COLO668 (cell line): ENCODE measurements at regions not wholly inside any gene's neighbourhood (a gene's known extent, or its start where the extent isn't known, plus 50 kb on each side); places are given as distances from the start of the nearest gene placed in this dataset.

Source experiments
- DNase-seq: peaks from one replicate; lab custom pipeline; 2025; ENCODE audit not compliant: unreplicated experiment; lab: John Stamatoyannopoulos, UW

DNA sequence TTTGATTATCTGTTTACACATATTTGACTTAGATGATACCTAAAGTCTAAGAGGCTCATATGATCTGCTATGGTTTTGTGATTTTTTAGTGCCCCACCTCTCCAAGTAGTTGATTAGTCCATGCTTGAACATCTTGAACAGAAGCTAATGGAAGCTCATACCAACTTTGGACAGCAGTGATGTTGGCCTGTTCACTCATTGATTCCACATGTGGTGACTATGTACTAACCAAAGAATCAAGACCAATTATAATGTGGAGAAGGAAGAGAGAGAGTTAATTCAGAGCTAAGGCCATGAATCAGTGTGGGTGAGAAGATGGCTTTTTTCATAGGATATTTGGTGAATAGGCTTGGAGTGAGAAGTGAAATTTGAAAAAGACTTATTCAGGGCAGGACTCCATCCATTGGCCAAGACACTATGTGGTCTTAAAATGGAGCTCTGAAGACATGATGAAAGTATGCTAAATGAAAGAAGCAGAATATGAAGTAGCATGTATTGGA lies 178.3 kb upstream of the TWIST2 start:
- no peak for DNase-seq

GRCh38 chr2:238670111-238670585 lies 177.7 kb upstream of the TWIST2 start:
- no peak for DNase-seq

DNA sequence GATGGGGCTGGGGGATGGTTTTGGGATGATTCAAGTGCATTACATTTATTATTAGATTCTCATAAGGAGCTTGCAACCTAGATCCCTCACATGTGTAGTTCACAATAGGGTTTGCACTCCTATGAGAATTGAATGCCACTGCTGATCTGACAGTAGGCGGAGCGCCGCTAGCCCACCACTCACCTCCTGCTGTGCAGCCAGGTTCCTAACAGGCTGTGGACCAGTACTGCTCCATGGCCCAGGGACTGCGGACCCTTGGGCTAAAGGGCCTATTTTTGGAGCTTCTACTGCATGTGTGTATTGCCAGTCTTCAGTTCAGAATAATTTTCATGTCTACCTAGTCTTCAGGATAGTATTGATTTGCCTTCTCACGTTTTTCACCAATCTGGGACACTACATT lies 165.3 kb upstream of the TWIST2 start:
- no peak for DNase-seq

- no peak for DNase-seq
Measured at GRCh38 chr2:238684362-238685326, 163.2 kb upstream of the TWIST2 start.

DNA sequence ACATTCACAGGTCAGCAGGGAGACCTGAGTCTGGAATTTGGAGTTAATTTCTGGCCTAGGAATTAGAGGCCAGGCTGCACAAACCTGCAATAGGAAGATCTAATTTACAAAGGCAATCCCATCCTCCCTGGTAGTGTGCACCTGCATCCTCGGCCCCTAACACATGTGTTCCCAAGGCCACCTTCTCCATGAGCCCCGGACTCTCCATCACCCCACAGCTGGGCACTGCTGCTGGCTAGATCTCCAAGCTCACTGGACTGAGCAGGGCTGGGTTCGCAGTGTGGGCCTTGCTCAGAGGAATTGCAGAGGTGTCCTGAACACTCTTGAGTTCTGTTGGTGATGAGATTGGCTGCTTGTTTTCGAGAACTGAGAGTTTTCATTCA lies 162.6 kb upstream of the TWIST2 start:
- no peak for DNase-seq

GRCh38 chr2:238685713-238686112 lies 162.2 kb upstream of the TWIST2 start:
- DNase-seq, result no peak

DNA sequence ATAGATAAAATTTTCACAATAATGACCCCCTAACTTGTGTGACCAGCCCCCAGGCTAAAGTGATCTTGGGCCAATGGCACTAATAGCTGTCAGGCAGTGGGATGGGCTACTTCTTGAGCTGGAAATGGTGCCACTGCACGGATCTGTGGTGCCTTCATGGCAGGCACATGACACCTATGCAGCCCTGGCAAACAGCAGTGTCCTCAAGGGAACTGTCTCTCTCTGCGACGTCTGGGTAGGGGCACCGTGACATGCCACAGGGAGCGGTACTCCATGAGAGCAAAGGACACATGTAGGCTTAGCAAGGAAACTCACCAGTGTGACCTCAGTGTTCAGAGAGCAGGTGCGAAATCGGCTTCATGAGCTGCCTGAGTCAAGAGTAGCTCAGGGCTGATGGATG lies 161.7 kb upstream of the TWIST2 start:
- no peak for DNase-seq

DNA sequence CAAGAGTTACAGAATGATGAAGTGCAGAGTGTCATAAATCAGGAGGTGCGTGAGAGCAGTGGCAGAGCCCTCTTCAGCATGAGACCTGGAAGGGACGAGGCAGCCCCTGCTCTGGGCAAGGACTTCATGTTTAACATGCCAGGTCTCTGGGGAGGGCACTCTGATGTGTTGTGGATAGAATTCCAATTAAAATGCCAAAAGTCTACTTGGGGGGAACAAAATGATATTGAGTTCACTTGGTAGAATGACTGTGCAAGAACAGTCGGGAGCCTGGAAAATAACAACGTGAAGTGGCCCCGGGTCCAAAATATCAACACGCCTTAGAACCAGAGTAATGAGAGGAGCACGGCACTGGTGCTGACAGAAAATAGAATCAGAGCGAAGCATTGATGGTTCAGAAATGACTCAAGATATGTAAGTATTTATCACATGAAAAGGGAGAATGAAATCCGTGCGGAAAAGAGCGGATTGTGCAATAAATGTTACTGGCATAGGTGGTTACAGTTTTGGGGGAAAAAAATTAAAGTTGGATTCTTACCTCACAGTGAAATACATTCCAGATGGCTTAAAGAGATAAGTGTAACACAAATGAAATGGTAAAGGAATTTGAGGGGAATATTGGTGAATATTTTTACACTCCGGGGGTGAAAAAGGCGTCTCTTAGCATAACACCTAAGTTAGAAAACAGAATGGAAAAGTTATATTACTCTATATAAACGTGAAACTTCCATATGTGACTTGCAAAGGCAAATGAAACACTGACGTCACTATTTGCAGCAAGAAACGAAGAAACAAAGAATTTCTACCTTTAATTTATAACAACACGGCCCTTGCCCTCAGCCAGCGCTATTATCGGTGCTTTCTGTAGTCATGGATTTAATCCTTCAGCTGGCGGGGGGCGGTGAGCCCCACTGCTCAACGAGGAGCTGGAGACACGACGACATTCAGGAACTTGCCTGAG lies 159.4 kb upstream of the TWIST2 start:
- no peak for DNase-seq

DNA sequence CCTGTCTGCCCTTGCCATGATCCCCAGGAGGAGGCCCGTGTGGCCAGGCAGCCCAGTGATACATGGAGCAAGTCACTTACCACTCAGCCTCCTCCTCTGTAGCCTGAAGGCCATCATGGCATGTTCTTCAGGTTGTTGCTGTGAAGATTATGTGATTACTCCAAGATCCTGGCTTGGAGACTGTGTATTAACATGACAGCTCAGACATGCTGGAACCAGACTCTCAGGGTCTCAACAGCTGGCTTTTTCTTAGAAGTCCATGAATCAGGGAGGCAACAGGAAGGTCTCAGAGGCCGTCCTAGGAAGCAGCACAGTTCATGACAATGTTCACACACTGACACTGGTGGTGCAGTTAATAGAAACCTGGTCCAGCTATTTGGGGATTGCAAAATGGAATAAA lies 158.6 kb upstream of the TWIST2 start:
- DNase-seq, result no peak

- DNase-seq, result no peak
Measured at GRCh38 chr2:238689871-238690389, 158.0 kb upstream of the TWIST2 start.

DNA sequence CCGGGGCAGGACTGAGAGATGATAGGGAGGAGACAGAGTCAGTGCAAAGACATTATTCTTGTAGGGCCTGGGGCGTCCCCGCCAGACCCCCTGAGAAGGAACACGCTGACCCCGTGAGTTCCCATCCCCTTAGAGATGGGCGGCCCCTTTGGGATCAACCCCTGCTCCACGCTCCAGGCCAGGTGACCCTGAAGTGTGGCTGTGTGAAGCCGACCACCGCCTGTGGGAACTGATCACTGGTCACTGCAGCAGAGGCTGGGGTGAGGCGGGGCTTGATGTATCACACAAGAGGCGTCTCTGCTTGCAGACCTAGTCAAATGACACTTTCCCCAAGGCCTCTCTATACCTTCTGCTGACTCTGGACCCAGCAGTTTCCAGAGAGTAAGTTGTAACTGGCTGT lies 157.4 kb upstream of the TWIST2 start:
- DNase-seq, result no peak

GRCh38 chr2:238691596-238692491 lies 156.0 kb upstream of the TWIST2 start:
- no peak for DNase-seq

- DNase-seq, result no peak
Measured at GRCh38 chr2:238692562-238692961, 155.3 kb upstream of the TWIST2 start.

- no peak for DNase-seq
Measured at GRCh38 chr2:238693337-238694093, 154.4 kb upstream of the TWIST2 start.

DNA sequence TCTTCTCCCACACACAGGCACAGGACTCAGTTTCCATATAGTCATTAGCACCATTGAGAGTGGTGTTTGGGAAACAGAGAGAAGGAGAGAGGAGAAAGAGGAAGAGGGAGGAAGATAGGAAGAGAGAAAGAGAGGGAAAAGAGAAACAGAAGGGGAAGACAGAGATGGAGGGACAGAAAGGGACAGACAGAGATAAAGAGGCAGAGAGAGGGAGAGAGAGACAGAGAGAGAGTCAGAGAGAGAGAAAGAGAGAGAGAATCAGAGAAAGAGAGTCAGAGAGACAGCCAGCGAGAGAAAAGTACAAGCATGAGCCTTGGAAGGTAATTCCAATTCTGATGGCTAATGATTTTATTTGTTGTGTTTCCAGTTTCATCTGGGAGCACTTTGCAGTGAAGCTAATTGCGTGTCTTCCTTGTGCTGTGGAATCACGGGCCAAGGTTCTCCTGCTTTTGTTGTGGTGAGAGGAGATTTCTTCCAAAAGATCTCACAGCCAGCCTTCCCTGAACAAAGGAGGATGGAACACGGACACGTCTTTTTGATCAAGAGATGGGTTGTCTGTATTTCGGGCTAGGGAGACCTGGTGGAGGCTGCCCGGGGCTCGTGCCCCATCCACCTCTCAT lies 153.6 kb upstream of the TWIST2 start:
- DNase-seq, result no peak

DNA sequence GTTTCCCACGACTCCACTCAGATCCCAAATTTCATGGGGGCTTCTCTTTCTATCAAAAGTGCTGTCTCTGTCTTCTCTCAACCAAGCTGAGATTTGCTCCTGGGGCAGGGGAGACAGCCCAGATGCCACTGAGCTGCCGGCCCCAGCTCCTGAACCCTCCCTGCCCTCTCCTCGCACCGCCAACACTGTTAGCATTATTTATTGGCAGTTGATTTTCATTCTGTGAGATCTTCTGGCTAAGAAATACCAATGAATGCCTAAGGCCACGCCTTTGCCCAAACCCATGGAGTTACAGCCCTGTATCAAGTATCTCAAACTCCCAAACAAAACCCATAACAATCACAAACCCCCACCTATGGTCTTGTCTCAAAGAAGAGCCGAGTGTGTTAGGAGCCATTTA lies 153.0 kb upstream of the TWIST2 start:
- DNase-seq, result no peak

DNA sequence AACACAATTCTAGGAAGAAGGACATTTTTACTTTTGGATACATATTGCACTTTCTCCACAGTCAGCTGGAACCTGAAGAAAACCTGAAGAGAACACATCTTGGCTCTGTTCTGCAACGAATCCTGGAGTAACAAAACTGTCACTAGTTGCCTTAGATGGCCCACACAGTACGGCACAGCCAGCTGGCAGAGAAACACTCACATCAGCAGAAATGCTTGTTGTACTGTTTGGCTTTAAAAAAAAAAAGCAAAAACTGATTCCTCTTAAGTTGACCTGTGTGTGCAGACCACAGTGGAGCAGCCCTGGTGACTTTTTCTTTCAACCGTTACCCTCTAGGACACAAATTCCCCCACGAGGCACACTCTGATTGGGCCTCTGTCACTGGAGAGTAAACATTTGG lies 152.3 kb upstream of the TWIST2 start:
- no peak for DNase-seq

DNA sequence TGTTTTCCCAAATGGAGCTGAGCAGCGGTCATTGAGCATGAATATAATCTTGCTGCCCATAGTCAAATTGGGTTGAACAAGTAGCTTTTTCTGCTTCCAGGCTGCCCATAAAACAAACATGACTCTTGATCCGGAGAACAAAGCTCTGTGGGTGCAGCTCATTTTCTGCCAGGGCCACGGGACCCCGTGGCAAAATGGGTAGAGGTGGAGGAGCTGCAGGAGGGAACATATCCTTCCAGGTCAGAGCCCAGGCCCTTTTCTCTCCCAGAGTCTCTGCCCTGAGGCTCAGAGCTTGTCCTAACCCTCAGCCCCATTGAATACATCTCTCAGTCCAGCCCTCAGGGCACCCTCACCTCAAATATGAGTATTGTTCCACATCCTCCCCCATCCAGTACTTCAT lies 151.6 kb upstream of the TWIST2 start:
- DNase-seq, result no peak

DNA sequence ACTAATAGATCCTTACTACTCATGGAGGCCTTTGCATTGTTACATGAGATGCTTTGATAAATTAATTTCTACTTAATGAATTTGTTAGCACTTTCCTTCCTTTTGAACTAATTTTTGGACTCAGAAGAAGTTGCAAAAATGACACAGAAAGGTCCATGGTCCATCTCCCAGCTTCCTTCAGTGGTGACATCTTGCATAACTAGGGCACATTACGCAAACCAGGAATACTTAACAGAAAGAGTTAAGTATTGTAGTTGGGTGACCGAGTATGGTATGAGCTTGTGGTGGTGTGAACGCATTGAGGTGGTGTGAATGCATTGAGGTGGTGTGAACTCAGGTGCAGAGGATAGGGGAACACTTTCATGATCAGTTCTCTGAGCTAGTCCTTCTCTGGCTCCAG lies 151.1 kb upstream of the TWIST2 start:
- no peak for DNase-seq
